Neural cell (in vitro differentiated cells): ENCODE measurements at regions not wholly inside any gene's neighbourhood (a gene's known extent, or its start where the extent isn't known, plus 50 kb on each side); places are given as distances from the start of the nearest gene placed in this dataset.

Experiments used
- H2AFZ ChIP-seq: fragments of 200-600, 300-800 bp; sonication (generic), shearing (Covaris generic); 2 replicates; pipeline ENCODE4 v1.6.0; 2014; ENCODE audit warnings: low read depth, mild to moderate bottlenecking, antibody characterized with exemption, low read length, moderate library complexity
- H3F3A ChIP-seq: fragments of 200-600 bp; shearing (Covaris generic); 2 replicates; pipeline ENCODE4 v1.6.1; 2016; ENCODE audit warnings: mild to moderate bottlenecking, moderate library complexity, mixed read lengths, antibody characterized with exemption, low read length; ENCODE audit not compliant: insufficient read depth, poor library complexity, severe bottlenecking
- H3K27ac ChIP-seq: fragments of 200-600, 300-800 bp; sonication (generic), shearing (Covaris generic); 2 replicates; pipeline ENCODE4 v1.5.1; 2014; ENCODE audit warnings: mild to moderate bottlenecking, low read length, moderate library complexity
- H3K27me3 ChIP-seq: fragments of 300-800, 200-600 bp; sonication (generic), shearing (Covaris generic); 2 replicates; pipeline ENCODE4 v1.6.0; 2014; ENCODE audit warnings: mild to moderate bottlenecking, low read depth, low read length, moderate library complexity; ENCODE audit not compliant: insufficient read depth
- H3K36me3 ChIP-seq: fragments of 300-800, 200-600 bp; sonication (generic), shearing (Covaris generic); 2 replicates; pipeline ENCODE4 v1.5.1; 2014; ENCODE audit warnings: mild to moderate bottlenecking, antibody characterized with exemption, low read length, moderate library complexity; ENCODE audit not compliant: insufficient read depth
- H3K4me2 ChIP-seq: fragments of 300-800, 200-600 bp; sonication (generic), shearing (Covaris generic); 2 replicates; pipeline ENCODE4 v1.6.0; 2014; ENCODE audit warnings: mild to moderate bottlenecking, low read length
- H3K4me3 ChIP-seq: fragments of 300-800, 200-600 bp; sonication (generic), shearing (Covaris generic); 2 replicates; pipeline ENCODE4 v1.5.1; 2014; ENCODE audit warnings: mild to moderate bottlenecking, low read length, moderate library complexity
- H3K79me2 ChIP-seq: fragments of 200-600 bp; shearing (Covaris generic); replicated peaks from 2 replicates; pipeline ENCODE4 v1.6.0; 2014; ENCODE audit warnings: mild to moderate bottlenecking, low read length, moderate library complexity; ENCODE audit not compliant: insufficient read depth
- H3K9ac ChIP-seq: fragments of 300-800, 200-600 bp; sonication (generic), shearing (Covaris generic); 2 replicates; pipeline ENCODE4 v1.6.1; 2016; ENCODE audit warnings: mild to moderate bottlenecking, low read length, mixed read lengths
- H3K9me2 ChIP-seq: fragments of 200-600 bp; shearing (Covaris generic); 2 replicates; pipeline ENCODE4 v1.6.1; 2016; ENCODE audit warnings: mild to moderate bottlenecking, low read length, mixed read lengths; ENCODE audit not compliant: insufficient read depth
- H3K9me3 ChIP-seq: fragments of 200-600, 300-800 bp; sonication (generic), shearing (Covaris generic); 2 replicates; pipeline ENCODE4 v1.6.1; 2016; ENCODE audit warnings: mild to moderate bottlenecking, mixed run types, low read length, moderate library complexity, mixed read lengths
- H4K20me1 ChIP-seq: fragments of 200-600 bp; shearing (Covaris generic); 2 replicates; pipeline ENCODE4 v1.6.1; 2016; ENCODE audit warnings: mild to moderate bottlenecking, mixed run types; ENCODE audit not compliant: insufficient read depth
- EP300 ChIP-seq: fragments of 450-650 bp; conservative IDR thresholded peaks from 2 replicates; pipeline ENCODE4 v1.6.1; 2014; ENCODE audit warnings: antibody characterized with exemption, mild to moderate bottlenecking, moderate library complexity; ENCODE audit not compliant: poor library complexity, severe bottlenecking
- EZH2 ChIP-seq: fragments of 200-600, 300-800 bp; shearing (Covaris generic), sonication (generic); IDR thresholded peaks from 2 replicates; pipeline ENCODE4 v1.6.1; 2014; ENCODE audit warnings: antibody characterized with exemption, low read length, borderline replicate concordance, mild to moderate bottlenecking; ENCODE audit not compliant: insufficient read depth, poor library complexity, severe bottlenecking
- MXI1 ChIP-seq: fragments of 450-650 bp; conservative IDR thresholded peaks from 2 replicates; pipeline ENCODE4 v1.6.1; 2014; ENCODE audit warnings: antibody characterized with exemption, mild to moderate bottlenecking; ENCODE audit not compliant: poor library complexity, severe bottlenecking
- POLR2AphosphoS5 ChIP-seq: IDR thresholded peaks from 2 replicates; pipeline ENCODE4 v1.6.1; 2012
- RAD21 ChIP-seq: fragments of 450-650 bp; conservative IDR thresholded peaks from 2 replicates; pipeline ENCODE4 v1.6.1; 2014; ENCODE audit warnings: antibody characterized with exemption, mild to moderate bottlenecking, moderate library complexity
- SMC3 ChIP-seq: fragments of 450-650 bp; conservative IDR thresholded peaks from 2 replicates; pipeline ENCODE4 v1.6.1; 2014; ENCODE audit warnings: antibody characterized with exemption, mild to moderate bottlenecking, moderate library complexity; ENCODE audit not compliant: poor library complexity
- TAF1 ChIP-seq: IDR thresholded peaks from 2 replicates; pipeline ENCODE4 v1.6.1; 2012; ENCODE audit warnings: low read depth
- TF ChIP-seq, protein P1 (sequence below): fragments of 450-650 bp; IDR thresholded peaks from 2 replicates; pipeline ENCODE4 v1.5.1; 2014; ENCODE audit warnings: antibody characterized with exemption, mild to moderate bottlenecking, moderate library complexity; ENCODE audit not compliant: poor library complexity, severe bottlenecking
- TF ChIP-seq, protein P2 (sequence below): IDR thresholded peaks from 2 replicates; pipeline ENCODE4 v1.6.1; 2012; ENCODE audit warnings: borderline replicate concordance

DNA sequence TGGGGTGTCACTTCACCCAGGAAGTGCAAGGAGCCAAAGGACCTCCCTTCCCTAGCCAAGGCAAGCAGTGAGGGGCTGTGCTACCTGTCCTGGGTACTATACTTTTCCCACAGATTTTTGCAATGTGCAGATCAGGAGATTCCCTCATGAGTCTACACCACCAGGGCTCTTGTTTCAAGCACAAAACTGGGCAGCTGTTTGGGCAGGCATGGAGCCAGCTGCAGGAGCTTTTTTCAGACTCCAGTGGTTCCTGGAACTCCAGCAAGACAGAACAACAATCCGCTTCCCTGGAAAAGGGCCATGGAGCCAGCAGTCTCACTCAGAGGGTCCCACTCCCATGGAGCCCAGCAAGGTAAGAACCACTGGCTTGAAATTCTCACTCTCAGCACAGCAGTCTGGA lies 1649.6 kb downstream of the LRRC4C start:
- no peaks in the 10 kb centered on the region for H3K79me2 ChIP-seq
- no peak overlapping the region for H2AFZ ChIP-seq
- no peaks in the 10 kb centered on the region for H3K9me2 ChIP-seq
- no peaks in the 10 kb centered on the region for H4K20me1 ChIP-seq
- no peak overlapping the region for H3K9ac ChIP-seq
- TF ChIP-seq EP300 (no peak), EZH2 (no peak), SMC3 (no peak), MXI1 (no peak), RAD21 (no peak), POLR2AphosphoS5 (no peak), TAF1 (no peak)
- TF ChIP-seq, protein P1, sequence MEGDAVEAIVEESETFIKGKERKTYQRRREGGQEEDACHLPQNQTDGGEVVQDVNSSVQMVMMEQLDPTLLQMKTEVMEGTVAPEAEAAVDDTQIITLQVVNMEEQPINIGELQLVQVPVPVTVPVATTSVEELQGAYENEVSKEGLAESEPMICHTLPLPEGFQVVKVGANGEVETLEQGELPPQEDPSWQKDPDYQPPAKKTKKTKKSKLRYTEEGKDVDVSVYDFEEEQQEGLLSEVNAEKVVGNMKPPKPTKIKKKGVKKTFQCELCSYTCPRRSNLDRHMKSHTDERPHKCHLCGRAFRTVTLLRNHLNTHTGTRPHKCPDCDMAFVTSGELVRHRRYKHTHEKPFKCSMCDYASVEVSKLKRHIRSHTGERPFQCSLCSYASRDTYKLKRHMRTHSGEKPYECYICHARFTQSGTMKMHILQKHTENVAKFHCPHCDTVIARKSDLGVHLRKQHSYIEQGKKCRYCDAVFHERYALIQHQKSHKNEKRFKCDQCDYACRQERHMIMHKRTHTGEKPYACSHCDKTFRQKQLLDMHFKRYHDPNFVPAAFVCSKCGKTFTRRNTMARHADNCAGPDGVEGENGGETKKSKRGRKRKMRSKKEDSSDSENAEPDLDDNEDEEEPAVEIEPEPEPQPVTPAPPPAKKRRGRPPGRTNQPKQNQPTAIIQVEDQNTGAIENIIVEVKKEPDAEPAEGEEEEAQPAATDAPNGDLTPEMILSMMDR: no peak
- TF ChIP-seq, protein P2, sequence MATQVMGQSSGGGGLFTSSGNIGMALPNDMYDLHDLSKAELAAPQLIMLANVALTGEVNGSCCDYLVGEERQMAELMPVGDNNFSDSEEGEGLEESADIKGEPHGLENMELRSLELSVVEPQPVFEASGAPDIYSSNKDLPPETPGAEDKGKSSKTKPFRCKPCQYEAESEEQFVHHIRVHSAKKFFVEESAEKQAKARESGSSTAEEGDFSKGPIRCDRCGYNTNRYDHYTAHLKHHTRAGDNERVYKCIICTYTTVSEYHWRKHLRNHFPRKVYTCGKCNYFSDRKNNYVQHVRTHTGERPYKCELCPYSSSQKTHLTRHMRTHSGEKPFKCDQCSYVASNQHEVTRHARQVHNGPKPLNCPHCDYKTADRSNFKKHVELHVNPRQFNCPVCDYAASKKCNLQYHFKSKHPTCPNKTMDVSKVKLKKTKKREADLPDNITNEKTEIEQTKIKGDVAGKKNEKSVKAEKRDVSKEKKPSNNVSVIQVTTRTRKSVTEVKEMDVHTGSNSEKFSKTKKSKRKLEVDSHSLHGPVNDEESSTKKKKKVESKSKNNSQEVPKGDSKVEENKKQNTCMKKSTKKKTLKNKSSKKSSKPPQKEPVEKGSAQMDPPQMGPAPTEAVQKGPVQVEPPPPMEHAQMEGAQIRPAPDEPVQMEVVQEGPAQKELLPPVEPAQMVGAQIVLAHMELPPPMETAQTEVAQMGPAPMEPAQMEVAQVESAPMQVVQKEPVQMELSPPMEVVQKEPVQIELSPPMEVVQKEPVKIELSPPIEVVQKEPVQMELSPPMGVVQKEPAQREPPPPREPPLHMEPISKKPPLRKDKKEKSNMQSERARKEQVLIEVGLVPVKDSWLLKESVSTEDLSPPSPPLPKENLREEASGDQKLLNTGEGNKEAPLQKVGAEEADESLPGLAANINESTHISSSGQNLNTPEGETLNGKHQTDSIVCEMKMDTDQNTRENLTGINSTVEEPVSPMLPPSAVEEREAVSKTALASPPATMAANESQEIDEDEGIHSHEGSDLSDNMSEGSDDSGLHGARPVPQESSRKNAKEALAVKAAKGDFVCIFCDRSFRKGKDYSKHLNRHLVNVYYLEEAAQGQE: no peak
- no peak overlapping the region for H3K27ac ChIP-seq
- H3K9me3 ChIP-seq: no peaks in the 10 kb centered on the region
- no peaks in the 10 kb centered on the region for H3F3A ChIP-seq
- no peaks in the 10 kb centered on the region for H3K36me3 ChIP-seq
- no peak overlapping the region for H3K4me3 ChIP-seq
- no peaks in the 10 kb centered on the region for H3K27me3 ChIP-seq
- no peak overlapping the region for H3K4me2 ChIP-seq

DNA sequence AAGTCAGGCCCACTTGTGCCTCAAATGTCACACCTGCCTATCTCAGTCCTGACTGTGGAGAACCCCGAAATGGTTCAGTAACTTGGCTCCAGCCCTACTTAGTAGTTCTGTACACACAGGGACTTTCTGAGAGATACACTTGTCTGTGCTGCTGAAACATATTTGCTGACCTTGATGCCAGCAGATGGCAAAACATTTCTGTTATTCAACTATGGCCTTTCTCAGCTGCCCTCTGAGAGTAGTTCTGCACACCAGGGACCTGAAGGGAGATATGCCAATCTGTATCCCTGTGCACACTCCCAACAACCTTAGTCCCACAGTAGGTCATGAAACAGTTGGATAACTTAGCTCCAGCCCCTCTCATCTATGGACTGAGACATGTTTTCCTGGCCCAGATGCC lies 1651.5 kb downstream of the LRRC4C start:
- Histone ChIP-seq H3K9me3 (no peaks in the 10 kb centered on the region), H3K36me3 (no peaks in the 10 kb centered on the region), H3K4me2 (no peak overlapping the region), H3K4me3 (no peak overlapping the region), H3K79me2 (no peaks in the 10 kb centered on the region), H2AFZ (no peak overlapping the region), H3K27ac (no peak overlapping the region), H3K9ac (no peak overlapping the region), H4K20me1 (no peaks in the 10 kb centered on the region), H3K9me2 (no peaks in the 10 kb centered on the region), H3K27me3 (no peaks in the 10 kb centered on the region), H3F3A (no peaks in the 10 kb centered on the region)
- TF ChIP-seq POLR2AphosphoS5 (no peak), MXI1 (no peak), TAF1 (no peak)

DNA sequence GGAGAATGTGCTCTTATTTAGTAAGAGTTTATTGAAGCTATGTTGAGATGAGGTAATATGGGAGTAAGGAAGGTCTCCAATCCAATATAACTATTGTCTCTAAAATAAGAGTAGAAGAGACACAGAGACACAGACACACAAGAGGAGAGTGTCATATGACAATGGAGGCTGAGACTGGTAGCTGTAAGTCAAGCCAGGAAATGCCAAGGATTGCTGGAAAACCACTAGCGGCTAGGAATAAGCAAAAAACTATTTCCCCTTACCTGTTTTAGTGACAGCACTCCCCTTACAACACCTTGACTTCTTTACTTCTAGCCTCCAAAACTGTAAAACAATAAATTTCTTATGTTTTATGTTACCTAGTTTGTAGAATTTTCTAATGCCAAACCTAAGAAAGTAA lies 1652.8 kb downstream of the LRRC4C start:
- no peaks in the 10 kb centered on the region for H3K27me3 ChIP-seq
- H3K79me2 ChIP-seq: no peaks in the 10 kb centered on the region
- H3K9me2 ChIP-seq: no peaks in the 10 kb centered on the region
- no peaks in the 10 kb centered on the region for H3K36me3 ChIP-seq
- TF ChIP-seq, protein P1: no peak
- TF ChIP-seq RAD21 (no peak), POLR2AphosphoS5 (no peak), MXI1 (no peak)
- H3F3A ChIP-seq: no peaks in the 10 kb centered on the region
- H3K9me3 ChIP-seq: no peaks in the 10 kb centered on the region
- no peak overlapping the region for H3K4me2 ChIP-seq
- H2AFZ ChIP-seq: no peak overlapping the region
- no peak overlapping the region for H3K4me3 ChIP-seq
- H3K9ac ChIP-seq: no peak overlapping the region
- no peaks in the 10 kb centered on the region for H4K20me1 ChIP-seq
- H3K27ac ChIP-seq: no peak overlapping the region
